CD4-positive, alpha-beta T cell treated with Interleukin-6 for 4 hours (primary cell): ENCODE measurements at regions not wholly inside any gene's neighbourhood (a gene's known extent, or its start where the extent isn't known, plus 50 kb on each side); places are given as distances from the start of the nearest gene placed in this dataset.

Experiments
- DNase-seq: peaks from one replicate; pipeline ENCODE4 v3.0.0-alpha.2; 2020; ENCODE audit warnings: mixed read lengths

GRCh38 chr5:128591598-128592455 lies 53.8 kb upstream of the FBN2 start:
- no peak for DNase-seq

GRCh38 chr5:128596071-128596470 lies 58.0 kb upstream of the FBN2 start:
- no peak for DNase-seq

GRCh38 chr5:128597156-128597555 lies 59.1 kb upstream of the FBN2 start:
- no peak for DNase-seq

GRCh38 chr5:128613128-128613527 lies 75.1 kb upstream of the FBN2 start:
- no peak for DNase-seq

GRCh38 chr5:128613766-128614165 lies 75.7 kb upstream of the FBN2 start:
- DNase-seq, result no peak

- DNase-seq, result no peak
Observed at GRCh38 chr5:128615578-128615977, 77.5 kb upstream of the FBN2 start.

GRCh38 chr5:128626536-128627090 lies 88.6 kb upstream of the FBN2 start:
- DNase-seq, result no peak

GRCh38 chr5:128627939-128628338 lies 89.9 kb upstream of the FBN2 start:
- DNase-seq, result no peak

- no peak for DNase-seq
Observed at GRCh38 chr5:128629157-128629556, 91.1 kb upstream of the FBN2 start.

GRCh38 chr5:128630121-128630520 lies 92.1 kb upstream of the FBN2 start:
- DNase-seq, result no peak

- no peak for DNase-seq
Observed at GRCh38 chr5:128631771-128632170, 93.7 kb upstream of the FBN2 start.

GRCh38 chr5:128632264-128632663 lies 94.2 kb upstream of the FBN2 start:
- no peak for DNase-seq

- no peak for DNase-seq
Observed at GRCh38 chr5:128633901-128634300, 95.9 kb upstream of the FBN2 start.

GRCh38 chr5:128635379-128635778 lies 97.3 kb upstream of the FBN2 start:
- no peak for DNase-seq

- DNase-seq, result no peak
Observed at GRCh38 chr5:128636361-128636760, 98.3 kb upstream of the FBN2 start.

- no peak for DNase-seq
Observed at GRCh38 chr5:128637031-128637430, 99.0 kb upstream of the FBN2 start.

- DNase-seq, result no peak
Observed at GRCh38 chr5:128641861-128642260, 103.8 kb upstream of the FBN2 start.

GRCh38 chr5:128644863-128645262 lies 106.8 kb upstream of the FBN2 start:
- DNase-seq, result no peak

- DNase-seq, result no peak
Observed at GRCh38 chr5:128645581-128645980, 107.5 kb upstream of the FBN2 start.

- DNase-seq, result no peak
Observed at GRCh38 chr5:128646176-128646575, 108.1 kb upstream of the FBN2 start.

GRCh38 chr5:128649192-128649591 lies 111.1 kb upstream of the FBN2 start:
- DNase-seq, result no peak

GRCh38 chr5:128662997-128663396 lies 125.0 kb upstream of the FBN2 start:
- no peak for DNase-seq

GRCh38 chr5:128665747-128666355 lies 127.8 kb upstream of the FBN2 start:
- DNase-seq, result no peak

GRCh38 chr5:128667152-128667551 lies 129.1 kb upstream of the FBN2 start:
- DNase-seq, result no peak
